GM12875 (cell line): ENCODE measurements at regions not wholly inside any gene's neighbourhood (a gene's known extent, or its start where the extent isn't known, plus 50 kb on each side); places are given as distances from the start of the nearest gene placed in this dataset.

Experiments used
- H3K4me3 ChIP-seq: one replicate; pipeline ENCODE4 v1.5.1; 2011; ENCODE audit warnings: low read depth, low read length, control low read depth
- TF ChIP-seq, protein P1 (sequence below): IDR thresholded peaks from 2 replicates; pipeline ENCODE4 v1.5.1; 2011; ENCODE audit warnings: low read depth, mild to moderate bottlenecking, control low read depth, inconsistent platforms, low read length, moderate library complexity, borderline replicate concordance; ENCODE audit not compliant: insufficient read depth

DNA sequence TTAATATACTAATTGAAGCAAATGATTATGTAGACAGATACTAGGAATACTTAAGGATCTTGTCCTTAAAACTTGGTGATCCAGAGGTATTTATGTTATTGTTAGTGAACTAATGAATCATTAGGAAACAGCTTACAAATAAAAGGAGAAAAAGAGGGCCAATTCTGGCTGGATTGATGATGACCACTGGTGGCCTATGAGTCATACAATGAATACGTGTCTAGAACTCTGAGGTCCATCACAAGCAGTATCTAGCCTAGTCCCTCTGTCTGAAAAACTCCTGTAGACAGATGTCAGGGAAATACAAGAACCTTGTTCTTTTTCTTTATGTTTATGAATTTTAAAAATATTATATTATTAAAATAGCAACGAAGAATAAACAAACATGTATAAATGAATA is 51.7 kb upstream of the RTL1 start:
- TF ChIP-seq, protein P1, sequence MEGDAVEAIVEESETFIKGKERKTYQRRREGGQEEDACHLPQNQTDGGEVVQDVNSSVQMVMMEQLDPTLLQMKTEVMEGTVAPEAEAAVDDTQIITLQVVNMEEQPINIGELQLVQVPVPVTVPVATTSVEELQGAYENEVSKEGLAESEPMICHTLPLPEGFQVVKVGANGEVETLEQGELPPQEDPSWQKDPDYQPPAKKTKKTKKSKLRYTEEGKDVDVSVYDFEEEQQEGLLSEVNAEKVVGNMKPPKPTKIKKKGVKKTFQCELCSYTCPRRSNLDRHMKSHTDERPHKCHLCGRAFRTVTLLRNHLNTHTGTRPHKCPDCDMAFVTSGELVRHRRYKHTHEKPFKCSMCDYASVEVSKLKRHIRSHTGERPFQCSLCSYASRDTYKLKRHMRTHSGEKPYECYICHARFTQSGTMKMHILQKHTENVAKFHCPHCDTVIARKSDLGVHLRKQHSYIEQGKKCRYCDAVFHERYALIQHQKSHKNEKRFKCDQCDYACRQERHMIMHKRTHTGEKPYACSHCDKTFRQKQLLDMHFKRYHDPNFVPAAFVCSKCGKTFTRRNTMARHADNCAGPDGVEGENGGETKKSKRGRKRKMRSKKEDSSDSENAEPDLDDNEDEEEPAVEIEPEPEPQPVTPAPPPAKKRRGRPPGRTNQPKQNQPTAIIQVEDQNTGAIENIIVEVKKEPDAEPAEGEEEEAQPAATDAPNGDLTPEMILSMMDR, result no peak

DNA sequence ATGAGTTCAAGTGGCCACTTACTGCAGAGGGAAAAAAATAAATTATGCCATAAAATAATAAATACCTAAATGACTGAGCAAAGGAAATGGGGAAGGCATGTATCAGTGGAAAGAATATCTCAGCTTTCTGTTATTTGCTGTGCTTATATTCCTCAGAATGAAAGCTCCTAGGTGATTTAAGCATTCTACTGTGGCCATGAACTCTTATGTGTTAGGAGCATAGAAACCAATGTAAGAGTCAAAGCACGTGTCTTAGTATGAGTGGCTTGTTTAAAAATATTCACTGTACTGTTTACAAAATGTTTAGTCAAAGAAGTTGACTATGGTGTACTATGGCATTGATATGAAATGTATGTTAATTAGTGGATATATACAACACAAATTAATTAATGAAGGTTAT is 59.0 kb upstream of the RTL1 start:
- H3K4me3 ChIP-seq, result no peak overlapping the region
- TF ChIP-seq, protein P1, result no peak

More for the DNA sequence above, 51.7 kb upstream of the RTL1 start:
- H3K4me3 ChIP-seq, result no peak overlapping the region

DNA sequence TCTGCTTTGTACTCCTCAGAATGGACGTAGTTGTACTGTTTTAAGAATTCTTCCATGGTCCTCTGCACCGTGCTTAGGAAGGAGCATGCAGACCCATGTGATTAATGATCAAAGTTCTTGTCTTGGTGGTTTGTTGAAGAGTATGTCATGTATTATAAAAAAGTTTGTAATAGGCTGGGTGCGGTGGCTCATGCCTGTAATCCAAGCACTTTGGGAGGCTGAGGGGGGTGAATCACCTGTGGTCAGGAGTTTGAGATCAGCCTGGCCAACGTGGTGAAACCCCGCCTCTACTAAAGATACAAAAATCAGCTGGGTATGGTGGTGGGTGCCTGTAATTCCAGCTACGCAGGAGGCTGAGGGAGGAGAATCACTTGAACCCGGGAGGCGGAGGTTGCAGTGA is 61.8 kb upstream of the RTL1 start:
- TF ChIP-seq, protein P1, result no peak
- no peak overlapping the region for H3K4me3 ChIP-seq

DNA sequence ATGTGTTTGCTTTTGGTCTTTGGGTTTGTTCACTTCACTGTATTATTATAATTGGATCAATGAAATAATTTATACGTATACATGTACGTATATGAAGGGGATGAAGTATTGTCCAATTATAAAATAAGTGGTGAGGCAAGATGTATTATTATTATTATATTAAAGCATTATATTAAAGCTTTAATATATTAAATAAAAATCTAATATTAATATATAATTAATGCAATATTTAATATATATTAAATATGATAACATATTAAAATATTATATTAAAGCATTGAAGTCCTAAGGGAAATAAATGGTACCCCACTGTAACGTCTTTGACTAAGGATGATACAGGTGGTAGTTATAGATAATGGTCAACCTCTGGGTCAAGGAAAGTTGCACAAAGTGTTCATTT is 63.7 kb upstream of the RTL1 start:
- no peak overlapping the region for H3K4me3 ChIP-seq

GRCh38 chr14:100967930-100968329 is 64.4 kb upstream of the RTL1 start:
- no peak overlapping the region for H3K4me3 ChIP-seq
- TF ChIP-seq, protein P1, result no peak

More for the DNA sequence above, 63.7 kb upstream of the RTL1 start:
- TF ChIP-seq, protein P1, result no peak

DNA sequence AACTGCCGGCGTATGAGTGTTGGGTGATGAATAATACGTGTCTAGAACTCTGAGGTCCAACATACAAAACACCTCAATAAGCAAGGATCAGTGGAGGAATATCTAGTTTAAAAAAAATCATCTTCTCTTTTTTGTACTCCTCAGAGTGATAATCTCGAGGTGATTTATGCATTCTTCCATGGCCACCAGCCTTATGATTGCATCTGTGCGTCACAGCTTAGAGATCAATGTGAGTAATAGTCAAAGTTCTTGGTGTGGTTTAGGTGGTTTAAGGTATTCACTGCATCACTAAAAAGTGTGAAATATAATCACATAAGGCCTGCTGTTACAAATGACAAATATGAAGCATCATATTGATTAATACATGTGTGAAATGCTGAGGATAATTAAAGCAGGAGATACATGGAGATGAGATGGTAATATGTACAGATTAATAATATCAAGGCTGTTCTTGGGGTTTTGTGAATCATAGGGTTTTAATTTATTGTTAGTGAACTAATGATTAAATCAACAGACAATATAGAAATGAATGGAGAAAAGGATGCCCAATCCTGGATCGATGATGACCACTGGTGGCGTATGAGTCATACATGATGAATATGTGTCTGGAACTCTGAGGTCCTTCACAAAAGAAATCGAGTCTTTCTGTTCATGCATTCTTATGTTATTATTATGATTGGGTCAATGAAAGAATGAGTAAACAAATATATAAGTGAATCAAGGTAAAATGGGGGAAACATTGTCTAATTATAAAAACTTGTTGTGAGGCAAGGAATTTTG is 68.8 kb upstream of the RTL1 start:
- no peak overlapping the region for H3K4me3 ChIP-seq
- TF ChIP-seq, protein P1, result no peak

DNA sequence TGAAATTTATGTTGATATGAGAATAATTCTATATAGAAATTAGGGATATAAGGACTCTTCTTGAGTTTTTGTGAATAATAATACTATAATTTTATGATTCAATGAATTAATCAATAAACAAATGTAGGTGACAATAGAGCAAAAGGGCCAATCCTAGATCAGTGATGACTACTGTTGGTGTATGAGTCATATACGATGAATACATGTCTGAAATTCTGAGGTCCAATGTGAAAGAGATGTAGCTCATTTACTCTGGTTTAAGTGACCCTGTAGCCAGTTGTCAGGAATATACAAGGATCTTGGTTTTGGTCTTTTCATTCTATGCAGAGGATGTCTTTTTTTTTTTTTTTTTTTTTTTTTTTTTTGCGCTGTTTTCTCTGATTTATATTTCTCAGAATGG is 72.1 kb upstream of the RTL1 start:
- no peak overlapping the region for H3K4me3 ChIP-seq
- TF ChIP-seq, protein P1, result no peak
